Left renal cortex interstitium (tissue), 4 donors: ENCODE measurements at regions not wholly inside any gene's neighbourhood (a gene's known extent, or its start where the extent isn't known, plus 50 kb on each side); places are given as distances from the start of the nearest gene placed in this dataset.

Experiments
- DNase-seq, 4 donors: peaks; one replicate each; pipeline ENCODE4 v3.0.0-alpha.2; 2013; ENCODE audit warnings: low read depth in 4 of 4, low spot score in 2 of 4, missing footprints in 1 of 4

GRCh38 chr3:186487819-186488218, 56.4 kb downstream of the CRYGS start:
- DNase-seq = no peak

- DNase-seq = no peak
Measured at GRCh38 chr3:186487037-186487436, 57.1 kb downstream of the CRYGS start.

- DNase-seq = no peak
Measured at GRCh38 chr3:186483611-186484340, 60.4 kb downstream of the CRYGS start.

- no peak for DNase-seq
Measured at GRCh38 chr3:186481526-186481925, 62.7 kb downstream of the CRYGS start.

- no peak for DNase-seq
Measured at GRCh38 chr3:186477876-186478275, 66.3 kb downstream of the CRYGS start.

GRCh38 chr3:186477033-186477432, 67.1 kb downstream of the CRYGS start:
- no peak for DNase-seq

- DNase-seq = no peak
Measured at GRCh38 chr3:186476541-186476940, 67.6 kb downstream of the CRYGS start.

GRCh38 chr3:186476044-186476468, 68.1 kb downstream of the CRYGS start:
- no peak for DNase-seq

GRCh38 chr3:186473166-186473565, 71.0 kb downstream of the CRYGS start:
- DNase-seq = no peak

GRCh38 chr3:186472456-186473008, 71.6 kb downstream of the CRYGS start:
- no peak for DNase-seq

GRCh38 chr3:186471771-186472170, 72.4 kb downstream of the CRYGS start:
- DNase-seq = no peak

GRCh38 chr3:186469525-186469924, 74.7 kb downstream of the CRYGS start:
- no peak for DNase-seq

- DNase-seq = no peak
Measured at GRCh38 chr3:186467969-186468368, 76.2 kb downstream of the CRYGS start.

GRCh38 chr3:186466391-186466974, 77.7 kb downstream of the CRYGS start:
- no peak for DNase-seq

GRCh38 chr3:186465508-186465907, 78.7 kb downstream of the CRYGS start:
- DNase-seq = no peak

- DNase-seq = no peak
Measured at GRCh38 chr3:186464424-186465093, 79.6 kb downstream of the CRYGS start.

- no peak for DNase-seq
Measured at GRCh38 chr3:186461141-186461540, 83.0 kb downstream of the CRYGS start.

GRCh38 chr3:186459108-186459467, 85.1 kb downstream of the CRYGS start:
- no peak for DNase-seq

GRCh38 chr3:186458306-186459107, 85.7 kb downstream of the CRYGS start:
- DNase-seq = no peak

GRCh38 chr3:186457236-186457635, 86.9 kb downstream of the CRYGS start:
- no peak for DNase-seq

GRCh38 chr3:186456731-186457191, 87.4 kb downstream of the CRYGS start:
- DNase-seq = no peak
